Liver (tissue), 8 donors: ENCODE measurements at regions not wholly inside any gene's neighbourhood (a gene's known extent, or its start where the extent isn't known, plus 50 kb on each side); places are given as distances from the start of the nearest gene placed in this dataset.

Experiments used
- DNase-seq: peaks from one replicate; pipeline ENCODE4 v3.0.0-alpha.2; 2017; ENCODE audit warnings: low spot score
- H3K27ac ChIP-seq, 2 donors: one replicate each; pipeline ENCODE4 v1.7.0; 2013; ENCODE audit warnings: inconsistent platforms in 2 of 2, low read length in 2 of 2, control low read depth in 1 of 2, low read depth in 1 of 2, mild to moderate bottlenecking in 1 of 2
- H3K27me3 ChIP-seq, 4 donors: one replicate each; pipeline versions ENCODE4 v1.6.1 to v1.7.0; 2013; ENCODE audit warnings: low read length in 3 of 4, inconsistent platforms in 1 of 4, mild to moderate bottlenecking in 1 of 4, moderate library complexity in 1 of 4; ENCODE audit not compliant: control insufficient read depth in 4 of 4, insufficient read depth in 4 of 4
- H3K36me3 ChIP-seq, 4 donors: one replicate each; pipeline versions ENCODE4 v1.6.1 to v1.7.0; 2013; ENCODE audit warnings: low read length in 3 of 4, mild to moderate bottlenecking in 3 of 4, low read depth in 1 of 4, moderate library complexity in 1 of 4; ENCODE audit not compliant: control insufficient read depth in 4 of 4, insufficient read depth in 3 of 4
- H3K4me1 ChIP-seq, 4 donors: one replicate each; pipeline versions ENCODE4 v1.6.1 to v1.7.0; 2013; ENCODE audit warnings: low read length in 3 of 4, mild to moderate bottlenecking in 3 of 4, moderate library complexity in 1 of 4; ENCODE audit not compliant: control insufficient read depth in 4 of 4, insufficient read depth in 4 of 4
- H3K4me3 ChIP-seq, 3 donors: one replicate each; pipeline versions ENCODE4 v1.6.1 to v1.7.0; 2013; ENCODE audit warnings: low read length in 3 of 3, control low read depth in 1 of 3, low read depth in 1 of 3, mild to moderate bottlenecking in 1 of 3
- H3K9ac ChIP-seq, 2 donors: one replicate each; pipeline ENCODE4 v1.7.0; 2013; ENCODE audit warnings: low read length in 2 of 2, mild to moderate bottlenecking in 2 of 2, moderate library complexity in 2 of 2, control low read depth in 1 of 2, low read depth in 1 of 2
- H3K9me3 ChIP-seq, 4 donors: one replicate each; pipeline versions ENCODE4 v1.6.1 to v1.7.0; 2013; ENCODE audit warnings: low read length in 3 of 4; ENCODE audit not compliant: control insufficient read depth in 4 of 4
- FOXA1 ChIP-seq: IDR thresholded peaks from 2 replicates; pipeline ENCODE4 v1.6.1; 2016; ENCODE audit warnings: antibody characterized with exemption
- FOXA2 ChIP-seq: IDR thresholded peaks from 2 replicates; pipeline ENCODE4 v1.6.1; 2016; ENCODE audit warnings: antibody characterized with exemption
- GABPA ChIP-seq, 2 donors: IDR thresholded peaks in 1 of 2; conservative IDR thresholded peaks in 1 of 2; 2 replicates each; pipeline ENCODE4 v1.6.1; 2016; ENCODE audit warnings: antibody characterized with exemption in 2 of 2, mild to moderate bottlenecking in 1 of 2, moderate library complexity in 1 of 2
- HNF4A ChIP-seq, 2 donors: conservative IDR thresholded peaks; 2 replicates each; pipeline ENCODE4 v1.6.1; 2016; ENCODE audit warnings: antibody characterized with exemption in 2 of 2, mild to moderate bottlenecking in 2 of 2
- HNF4G ChIP-seq: IDR thresholded peaks from 2 replicates; pipeline ENCODE4 v1.6.1; 2016; ENCODE audit warnings: antibody characterized with exemption
- JUND ChIP-seq, 2 donors: IDR thresholded peaks; 2 replicates each; pipeline ENCODE4 v1.6.1; 2016; ENCODE audit warnings: antibody characterized with exemption in 2 of 2
- RAD21 ChIP-seq, 2 donors: IDR thresholded peaks; 2 replicates each; pipeline ENCODE4 v1.6.1; 2016; ENCODE audit warnings: antibody characterized with exemption in 2 of 2, mild to moderate bottlenecking in 2 of 2
- RXRA ChIP-seq, 2 donors: IDR thresholded peaks; 2 replicates each; pipeline ENCODE4 v1.6.1; 2017 to 2018; ENCODE audit warnings: antibody characterized with exemption in 2 of 2, mild to moderate bottlenecking in 1 of 2
- SP1 ChIP-seq: IDR thresholded peaks from 2 replicates; pipeline ENCODE4 v1.6.1; 2018; ENCODE audit warnings: antibody characterized with exemption, mild to moderate bottlenecking
- TAF1 ChIP-seq: conservative IDR thresholded peaks from 2 replicates; pipeline ENCODE4 v1.6.1; 2016; ENCODE audit warnings: antibody characterized with exemption, mild to moderate bottlenecking
- YY1 ChIP-seq: IDR thresholded peaks from 2 replicates; pipeline ENCODE4 v1.6.1; 2016; ENCODE audit warnings: antibody characterized with exemption, mild to moderate bottlenecking
- WGBS: extraction: QIAGEN DNeasy Blood & Tissue Kit; methylation state at CpG from one replicate; pipeline ENCODE4 v1.1.7; 2013; 5-methylcytosine and 5-hydroxymethylcytosine counted together
- TF ChIP-seq, protein P1 (sequence below): fragments of 150-350 bp; IDR thresholded peaks from 2 replicates; pipeline ENCODE4 v1.5.1; 2017; ENCODE audit warnings: improper control_type of control experiment, low read depth, low read length; ENCODE audit not compliant: missing input control
- TF ChIP-seq, protein P2 (sequence below): IDR thresholded peaks from 2 replicates; pipeline ENCODE4 v1.6.1; 2016; ENCODE audit warnings: antibody characterized with exemption
- TF ChIP-seq, protein P3 (sequence below): IDR thresholded peaks from 2 replicates; pipeline ENCODE4 v1.6.1; 2016; ENCODE audit warnings: antibody characterized with exemption
- TF ChIP-seq, protein P4 (sequence below): IDR thresholded peaks from 2 replicates; pipeline ENCODE4 v1.6.1; 2016; ENCODE audit warnings: antibody characterized with exemption, mild to moderate bottlenecking
- TF ChIP-seq, protein P5 (sequence below): IDR thresholded peaks from 2 replicates; pipeline ENCODE4 v1.6.1; 2016; ENCODE audit warnings: antibody characterized with exemption
- donor health status: healthy.
- donor health status: healthy.
- donor health status: healthy.
- donor health status: healthy.
- donor health status: healthy.

DNA sequence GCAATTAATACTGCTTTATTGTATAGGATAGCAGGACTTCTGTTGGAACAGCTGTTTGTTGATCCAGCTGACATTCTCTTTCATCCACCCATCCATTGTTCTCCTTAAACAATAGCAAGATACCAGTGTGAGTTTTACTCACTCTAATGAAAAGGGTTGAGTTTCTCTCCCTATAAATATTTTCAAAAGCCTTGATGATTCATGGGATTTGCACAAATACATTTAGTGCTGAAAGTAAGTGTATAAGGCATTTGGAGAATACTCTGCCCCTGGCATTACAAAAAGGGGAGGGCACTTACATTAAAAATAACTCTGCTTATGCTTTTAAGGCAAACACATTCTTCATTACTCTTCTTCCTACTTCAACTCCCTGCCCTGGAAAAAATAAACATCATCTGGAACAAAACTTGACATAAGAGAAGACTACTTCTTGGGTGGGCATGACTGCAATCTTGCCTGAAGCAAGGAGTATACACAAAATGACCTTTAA is 634.9 kb downstream of the METTL15 start (continued):
- TF ChIP-seq SP1 (no peak), HNF4G (no peak), RXRA (IDR thresholded peaks at IDR 0.05) (no peak), GABPA (IDR thresholded peaks at IDR 0.05 in 1 of 2, conservative IDR thresholded peaks at IDR 0.05 in 1 of 2) (no peak), YY1 (no peak), TAF1 (no peak)
- TF ChIP-seq, protein P1, sequence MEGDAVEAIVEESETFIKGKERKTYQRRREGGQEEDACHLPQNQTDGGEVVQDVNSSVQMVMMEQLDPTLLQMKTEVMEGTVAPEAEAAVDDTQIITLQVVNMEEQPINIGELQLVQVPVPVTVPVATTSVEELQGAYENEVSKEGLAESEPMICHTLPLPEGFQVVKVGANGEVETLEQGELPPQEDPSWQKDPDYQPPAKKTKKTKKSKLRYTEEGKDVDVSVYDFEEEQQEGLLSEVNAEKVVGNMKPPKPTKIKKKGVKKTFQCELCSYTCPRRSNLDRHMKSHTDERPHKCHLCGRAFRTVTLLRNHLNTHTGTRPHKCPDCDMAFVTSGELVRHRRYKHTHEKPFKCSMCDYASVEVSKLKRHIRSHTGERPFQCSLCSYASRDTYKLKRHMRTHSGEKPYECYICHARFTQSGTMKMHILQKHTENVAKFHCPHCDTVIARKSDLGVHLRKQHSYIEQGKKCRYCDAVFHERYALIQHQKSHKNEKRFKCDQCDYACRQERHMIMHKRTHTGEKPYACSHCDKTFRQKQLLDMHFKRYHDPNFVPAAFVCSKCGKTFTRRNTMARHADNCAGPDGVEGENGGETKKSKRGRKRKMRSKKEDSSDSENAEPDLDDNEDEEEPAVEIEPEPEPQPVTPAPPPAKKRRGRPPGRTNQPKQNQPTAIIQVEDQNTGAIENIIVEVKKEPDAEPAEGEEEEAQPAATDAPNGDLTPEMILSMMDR = no peak

DNA sequence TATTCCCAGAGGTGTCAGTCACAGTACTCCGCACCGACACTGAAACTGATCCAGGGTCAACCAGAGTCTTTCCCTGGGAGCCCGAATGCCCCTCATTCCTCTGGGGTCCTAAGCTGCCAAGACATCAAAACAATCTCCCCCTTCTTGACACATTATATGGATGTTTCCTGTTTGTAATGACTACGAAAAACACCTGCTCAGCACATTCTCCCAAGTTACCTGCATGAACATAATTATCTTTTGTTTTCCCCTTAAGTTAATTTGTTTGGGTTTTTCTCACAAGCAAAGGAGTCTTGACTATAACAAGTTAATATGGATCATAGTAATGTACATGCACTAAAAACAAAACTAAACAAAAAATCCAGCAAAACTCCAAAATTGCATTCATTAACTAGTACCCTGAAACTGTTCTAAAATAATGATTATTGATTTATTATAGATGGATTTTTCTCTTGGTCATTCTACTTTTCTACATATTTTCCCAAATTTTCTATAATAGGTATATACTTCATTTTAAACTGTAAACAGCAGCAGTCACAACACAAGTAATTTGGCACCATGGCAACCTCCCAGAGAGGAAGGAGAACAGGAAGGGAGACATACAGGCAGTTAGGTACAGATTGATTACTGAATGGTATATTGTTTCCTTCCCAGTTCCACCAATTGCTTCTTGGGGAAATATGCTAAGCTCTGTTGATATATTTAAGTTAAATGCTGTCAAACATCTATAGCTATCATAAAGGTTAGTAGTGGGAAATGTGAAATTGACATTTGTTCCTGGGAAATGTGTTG is 631.5 kb downstream of the METTL15 start:
- WGBS = 68% methylated on average over 4 of the region's 4 CpGs
- DNase-seq = no peak
- H3K9ac ChIP-seq = no peak overlapping the region
- no peaks in the 10 kb centered on the region for H3K27me3 ChIP-seq
- no peak overlapping the region for H3K27ac ChIP-seq
- no peaks in the 10 kb centered on the region for H3K9me3 ChIP-seq
- no peak overlapping the region for H3K4me3 ChIP-seq
- TF ChIP-seq SP1 = no peak
- TF ChIP-seq RXRA (IDR thresholded peaks at IDR 0.05) = no peak
- TF ChIP-seq, protein P2, sequence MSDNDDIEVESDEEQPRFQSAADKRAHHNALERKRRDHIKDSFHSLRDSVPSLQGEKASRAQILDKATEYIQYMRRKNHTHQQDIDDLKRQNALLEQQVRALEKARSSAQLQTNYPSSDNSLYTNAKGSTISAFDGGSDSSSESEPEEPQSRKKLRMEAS = no peak
- TF ChIP-seq, protein P3, sequence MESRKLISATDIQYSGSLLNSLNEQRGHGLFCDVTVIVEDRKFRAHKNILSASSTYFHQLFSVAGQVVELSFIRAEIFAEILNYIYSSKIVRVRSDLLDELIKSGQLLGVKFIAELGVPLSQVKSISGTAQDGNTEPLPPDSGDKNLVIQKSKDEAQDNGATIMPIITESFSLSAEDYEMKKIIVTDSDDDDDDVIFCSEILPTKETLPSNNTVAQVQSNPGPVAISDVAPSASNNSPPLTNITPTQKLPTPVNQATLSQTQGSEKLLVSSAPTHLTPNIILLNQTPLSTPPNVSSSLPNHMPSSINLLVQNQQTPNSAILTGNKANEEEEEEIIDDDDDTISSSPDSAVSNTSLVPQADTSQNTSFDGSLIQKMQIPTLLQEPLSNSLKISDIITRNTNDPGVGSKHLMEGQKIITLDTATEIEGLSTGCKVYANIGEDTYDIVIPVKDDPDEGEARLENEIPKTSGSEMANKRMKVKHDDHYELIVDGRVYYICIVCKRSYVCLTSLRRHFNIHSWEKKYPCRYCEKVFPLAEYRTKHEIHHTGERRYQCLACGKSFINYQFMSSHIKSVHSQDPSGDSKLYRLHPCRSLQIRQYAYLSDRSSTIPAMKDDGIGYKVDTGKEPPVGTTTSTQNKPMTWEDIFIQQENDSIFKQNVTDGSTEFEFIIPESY = no peak
- no peak for TF ChIP-seq FOXA1
- TF ChIP-seq GABPA (IDR thresholded peaks at IDR 0.05 in 1 of 2, conservative IDR thresholded peaks at IDR 0.05 in 1 of 2) = no peak
- TF ChIP-seq TAF1 = no peak
- TF ChIP-seq HNF4A (conservative IDR thresholded peaks at IDR 0.05) = no peak
- no peak for TF ChIP-seq RAD21 (IDR thresholded peaks at IDR 0.05)
- no peak for TF ChIP-seq HNF4G
- no peaks in the 10 kb centered on the region for H3K36me3 ChIP-seq
- H3K4me1 ChIP-seq = no peaks in the 10 kb centered on the region

DNA sequence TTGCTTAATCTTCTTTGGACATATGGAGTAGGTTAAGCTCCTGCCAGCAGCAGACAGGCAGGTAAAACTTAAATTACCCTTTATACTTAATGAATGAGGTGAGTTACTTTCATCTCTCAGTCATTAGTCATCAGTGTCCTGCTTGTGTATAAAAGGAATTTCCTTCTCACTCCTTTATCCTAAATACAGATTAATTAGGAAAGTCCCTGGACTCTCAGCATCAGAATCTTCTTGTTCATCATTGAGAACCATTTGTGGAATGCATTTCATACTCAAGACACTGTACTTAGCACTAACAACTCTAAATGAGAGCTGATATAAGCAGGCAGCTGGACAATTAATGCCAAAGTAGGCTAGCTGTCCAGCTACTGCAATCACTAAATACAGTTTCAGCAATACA is 630.4 kb downstream of the METTL15 start:
- TF ChIP-seq, protein P2 = no peak
- TF ChIP-seq FOXA2 = no peak
- TF ChIP-seq YY1 = no peak
- no peak for TF ChIP-seq FOXA1
- TF ChIP-seq GABPA (IDR thresholded peaks at IDR 0.05 in 1 of 2, conservative IDR thresholded peaks at IDR 0.05 in 1 of 2) = no peak
- TF ChIP-seq, protein P3 = no peak
- TF ChIP-seq HNF4A (conservative IDR thresholded peaks at IDR 0.05) = no peak
- TF ChIP-seq, protein P4, sequence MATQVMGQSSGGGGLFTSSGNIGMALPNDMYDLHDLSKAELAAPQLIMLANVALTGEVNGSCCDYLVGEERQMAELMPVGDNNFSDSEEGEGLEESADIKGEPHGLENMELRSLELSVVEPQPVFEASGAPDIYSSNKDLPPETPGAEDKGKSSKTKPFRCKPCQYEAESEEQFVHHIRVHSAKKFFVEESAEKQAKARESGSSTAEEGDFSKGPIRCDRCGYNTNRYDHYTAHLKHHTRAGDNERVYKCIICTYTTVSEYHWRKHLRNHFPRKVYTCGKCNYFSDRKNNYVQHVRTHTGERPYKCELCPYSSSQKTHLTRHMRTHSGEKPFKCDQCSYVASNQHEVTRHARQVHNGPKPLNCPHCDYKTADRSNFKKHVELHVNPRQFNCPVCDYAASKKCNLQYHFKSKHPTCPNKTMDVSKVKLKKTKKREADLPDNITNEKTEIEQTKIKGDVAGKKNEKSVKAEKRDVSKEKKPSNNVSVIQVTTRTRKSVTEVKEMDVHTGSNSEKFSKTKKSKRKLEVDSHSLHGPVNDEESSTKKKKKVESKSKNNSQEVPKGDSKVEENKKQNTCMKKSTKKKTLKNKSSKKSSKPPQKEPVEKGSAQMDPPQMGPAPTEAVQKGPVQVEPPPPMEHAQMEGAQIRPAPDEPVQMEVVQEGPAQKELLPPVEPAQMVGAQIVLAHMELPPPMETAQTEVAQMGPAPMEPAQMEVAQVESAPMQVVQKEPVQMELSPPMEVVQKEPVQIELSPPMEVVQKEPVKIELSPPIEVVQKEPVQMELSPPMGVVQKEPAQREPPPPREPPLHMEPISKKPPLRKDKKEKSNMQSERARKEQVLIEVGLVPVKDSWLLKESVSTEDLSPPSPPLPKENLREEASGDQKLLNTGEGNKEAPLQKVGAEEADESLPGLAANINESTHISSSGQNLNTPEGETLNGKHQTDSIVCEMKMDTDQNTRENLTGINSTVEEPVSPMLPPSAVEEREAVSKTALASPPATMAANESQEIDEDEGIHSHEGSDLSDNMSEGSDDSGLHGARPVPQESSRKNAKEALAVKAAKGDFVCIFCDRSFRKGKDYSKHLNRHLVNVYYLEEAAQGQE = no peak
- no peak for TF ChIP-seq HNF4G
- TF ChIP-seq JUND (IDR thresholded peaks at IDR 0.05) = no peak
- TF ChIP-seq, protein P5, sequence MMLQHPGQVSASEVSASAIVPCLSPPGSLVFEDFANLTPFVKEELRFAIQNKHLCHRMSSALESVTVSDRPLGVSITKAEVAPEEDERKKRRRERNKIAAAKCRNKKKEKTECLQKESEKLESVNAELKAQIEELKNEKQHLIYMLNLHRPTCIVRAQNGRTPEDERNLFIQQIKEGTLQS = no peak
- no peak for TF ChIP-seq RXRA (IDR thresholded peaks at IDR 0.05)
- no peak for TF ChIP-seq TAF1
- TF ChIP-seq RAD21 (IDR thresholded peaks at IDR 0.05) = no peak
- DNase-seq = no peak
- no peaks in the 10 kb centered on the region for H3K4me1 ChIP-seq
- H3K4me3 ChIP-seq = no peak overlapping the region
- H3K27ac ChIP-seq = no peak overlapping the region
- no peaks in the 10 kb centered on the region for H3K9me3 ChIP-seq
- no peak overlapping the region for H3K9ac ChIP-seq
- H3K27me3 ChIP-seq = no peaks in the 10 kb centered on the region
- H3K36me3 ChIP-seq = no peaks in the 10 kb centered on the region
